ENCODE measurements at regions not wholly inside any gene's neighbourhood (a gene's known extent, or its start where the extent isn't known, plus 50 kb on each side); places are given as distances from the start of the nearest gene placed in this dataset.

DNA sequence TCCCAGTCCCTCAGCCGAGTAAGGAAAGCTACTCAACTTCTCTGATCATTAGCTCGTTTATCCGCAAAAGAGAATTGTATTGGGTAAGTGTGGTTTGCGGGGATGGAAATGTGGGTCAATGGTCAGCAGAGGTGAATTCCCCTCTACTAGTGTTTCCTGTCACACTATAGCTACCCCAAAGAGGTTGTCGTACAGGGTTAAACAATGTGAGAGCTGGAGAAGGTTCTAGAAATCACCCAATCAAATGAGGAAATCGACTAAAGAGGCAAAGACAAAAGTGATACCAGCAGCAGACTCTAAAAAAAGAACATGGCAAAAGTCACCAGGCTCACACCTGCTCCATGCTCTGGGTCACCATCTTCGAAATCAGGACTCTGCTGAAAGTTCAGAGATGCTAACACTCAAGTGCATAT is 144.7 kb upstream of the ITGA4 start:
- no peak for TF ChIP-seq EZH2 (IDR thresholded peaks at IDR 0.05; ENCODE audit: low read length)
- TF ChIP-seq, protein P1, sequence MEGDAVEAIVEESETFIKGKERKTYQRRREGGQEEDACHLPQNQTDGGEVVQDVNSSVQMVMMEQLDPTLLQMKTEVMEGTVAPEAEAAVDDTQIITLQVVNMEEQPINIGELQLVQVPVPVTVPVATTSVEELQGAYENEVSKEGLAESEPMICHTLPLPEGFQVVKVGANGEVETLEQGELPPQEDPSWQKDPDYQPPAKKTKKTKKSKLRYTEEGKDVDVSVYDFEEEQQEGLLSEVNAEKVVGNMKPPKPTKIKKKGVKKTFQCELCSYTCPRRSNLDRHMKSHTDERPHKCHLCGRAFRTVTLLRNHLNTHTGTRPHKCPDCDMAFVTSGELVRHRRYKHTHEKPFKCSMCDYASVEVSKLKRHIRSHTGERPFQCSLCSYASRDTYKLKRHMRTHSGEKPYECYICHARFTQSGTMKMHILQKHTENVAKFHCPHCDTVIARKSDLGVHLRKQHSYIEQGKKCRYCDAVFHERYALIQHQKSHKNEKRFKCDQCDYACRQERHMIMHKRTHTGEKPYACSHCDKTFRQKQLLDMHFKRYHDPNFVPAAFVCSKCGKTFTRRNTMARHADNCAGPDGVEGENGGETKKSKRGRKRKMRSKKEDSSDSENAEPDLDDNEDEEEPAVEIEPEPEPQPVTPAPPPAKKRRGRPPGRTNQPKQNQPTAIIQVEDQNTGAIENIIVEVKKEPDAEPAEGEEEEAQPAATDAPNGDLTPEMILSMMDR (optimal IDR thresholded peaks at IDR 0.05 in 1 of 3, IDR thresholded peaks at IDR 0.05 in 1 of 3, conservative IDR thresholded peaks at IDR 0.05 in 1 of 3; ENCODE audit: extremely low read depth in 1 of 3, insufficient read depth in 2 of 3, low read length in 3 of 3), result no peak
